ENCODE measurements at regions not wholly inside any gene's neighbourhood (a gene's known extent, or its start where the extent isn't known, plus 50 kb on each side); places are given as distances from the start of the nearest gene placed in this dataset.

- no peak overlapping the region for H3K4me3 Mint-ChIP-seq
- no peaks in the 10 kb centered on the region for H3K27me3 Mint-ChIP-seq (ENCODE audit: low read depth)
- no peaks in the 10 kb centered on the region for H3K36me3 Mint-ChIP-seq
- DNase-seq (ENCODE audit: low spot score in 2 of 2, unreplicated experiment in 2 of 2) = no peak
- no peak overlapping the region for H3K27ac Mint-ChIP-seq
- H3K4me1 Mint-ChIP-seq = peaks cover 13% of the 10 kb centered on the region
- TF ChIP-seq, protein P1, sequence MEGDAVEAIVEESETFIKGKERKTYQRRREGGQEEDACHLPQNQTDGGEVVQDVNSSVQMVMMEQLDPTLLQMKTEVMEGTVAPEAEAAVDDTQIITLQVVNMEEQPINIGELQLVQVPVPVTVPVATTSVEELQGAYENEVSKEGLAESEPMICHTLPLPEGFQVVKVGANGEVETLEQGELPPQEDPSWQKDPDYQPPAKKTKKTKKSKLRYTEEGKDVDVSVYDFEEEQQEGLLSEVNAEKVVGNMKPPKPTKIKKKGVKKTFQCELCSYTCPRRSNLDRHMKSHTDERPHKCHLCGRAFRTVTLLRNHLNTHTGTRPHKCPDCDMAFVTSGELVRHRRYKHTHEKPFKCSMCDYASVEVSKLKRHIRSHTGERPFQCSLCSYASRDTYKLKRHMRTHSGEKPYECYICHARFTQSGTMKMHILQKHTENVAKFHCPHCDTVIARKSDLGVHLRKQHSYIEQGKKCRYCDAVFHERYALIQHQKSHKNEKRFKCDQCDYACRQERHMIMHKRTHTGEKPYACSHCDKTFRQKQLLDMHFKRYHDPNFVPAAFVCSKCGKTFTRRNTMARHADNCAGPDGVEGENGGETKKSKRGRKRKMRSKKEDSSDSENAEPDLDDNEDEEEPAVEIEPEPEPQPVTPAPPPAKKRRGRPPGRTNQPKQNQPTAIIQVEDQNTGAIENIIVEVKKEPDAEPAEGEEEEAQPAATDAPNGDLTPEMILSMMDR (IDR thresholded peaks at IDR 0.05; ENCODE audit: unreplicated experiment) = no peak
- no peaks in the 10 kb centered on the region for H3K9me3 Mint-ChIP-seq
Measured at GRCh38 chr1:192862271-192862670, 53.4 kb downstream of the RGS2 start.

DNA sequence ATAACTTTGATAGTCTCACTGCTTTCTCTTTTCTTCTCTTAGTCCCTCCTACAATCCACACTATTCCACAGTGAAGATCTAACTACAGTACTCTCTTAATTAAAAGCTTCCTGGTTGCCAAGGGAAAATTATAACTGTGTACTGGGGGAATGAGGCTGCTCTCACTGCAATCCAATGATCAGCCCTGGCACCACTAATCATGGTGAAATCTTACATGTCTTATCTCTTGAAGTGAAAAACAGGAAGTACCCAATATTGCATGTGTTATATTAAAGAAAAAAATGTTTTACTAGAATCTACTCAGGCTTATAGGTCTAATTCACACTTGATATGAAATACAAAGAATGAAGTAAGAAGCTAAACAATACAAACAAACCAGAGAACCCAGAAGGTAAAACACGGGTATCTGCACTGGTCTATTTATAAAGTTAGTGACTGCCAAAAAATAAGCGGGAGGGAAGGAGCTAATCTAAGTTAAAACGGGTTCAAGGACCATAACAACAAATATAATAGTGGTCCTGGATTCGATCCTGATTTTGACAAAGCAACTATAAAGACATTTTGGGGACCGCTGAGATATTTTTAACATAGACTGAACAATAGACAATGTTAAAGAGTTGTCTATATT, 57.5 kb downstream of the RGS2 start:
- TF ChIP-seq, protein P1 (IDR thresholded peaks at IDR 0.05; ENCODE audit: unreplicated experiment) = no peak
- H3K27ac Mint-ChIP-seq = no peak overlapping the region
- no peaks in the 10 kb centered on the region for H3K9me3 Mint-ChIP-seq
- no peak for DNase-seq (ENCODE audit: low spot score in 2 of 2, unreplicated experiment in 2 of 2)
- H3K4me1 Mint-ChIP-seq = no peaks in the 10 kb centered on the region
- H3K27me3 Mint-ChIP-seq (ENCODE audit: low read depth) = no peaks in the 10 kb centered on the region
- no peak overlapping the region for H3K4me3 Mint-ChIP-seq
- H3K36me3 Mint-ChIP-seq = no peaks in the 10 kb centered on the region

- TF ChIP-seq, protein P1 (IDR thresholded peaks at IDR 0.05; ENCODE audit: unreplicated experiment) = no peak
- Mint-ChIP-seq H3K36me3 (no peaks in the 10 kb centered on the region), H3K27me3 (ENCODE audit: low read depth) (no peaks in the 10 kb centered on the region), H3K4me1 (peaks cover 6% of the 10 kb centered on the region), H3K9me3 (no peaks in the 10 kb centered on the region), H3K4me3 (no peak overlapping the region), H3K27ac (no peak overlapping the region)
- no peak for DNase-seq (ENCODE audit: low spot score in 2 of 2, unreplicated experiment in 2 of 2)
Measured at GRCh38 chr1:192867180-192867579, 58.3 kb downstream of the RGS2 start.

- Mint-ChIP-seq H3K4me1 (peaks cover 19% of the 10 kb centered on the region), H3K27ac (no peak overlapping the region), H3K27me3 (ENCODE audit: low read depth) (no peaks in the 10 kb centered on the region)
Measured at GRCh38 chr1:192869308-192869940, 60.6 kb downstream of the RGS2 start.

DNA sequence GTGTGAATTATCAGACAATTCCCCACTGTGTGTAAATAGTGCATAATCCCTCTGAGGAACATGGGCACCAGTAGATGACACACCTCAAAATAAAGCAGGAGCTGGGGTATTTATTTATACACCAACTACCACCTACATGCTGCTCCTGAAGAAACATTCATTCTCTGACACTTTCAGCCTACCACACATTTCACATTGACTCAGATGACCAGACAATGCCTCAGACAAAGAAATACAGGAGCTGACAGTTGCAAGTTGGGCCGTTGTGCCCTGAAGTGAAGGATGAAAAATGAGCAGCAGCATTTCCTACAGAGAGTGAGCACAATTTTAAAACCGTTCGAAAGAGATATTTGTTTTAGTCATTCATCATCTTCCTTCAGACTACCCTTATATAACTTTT, 63.2 kb downstream of the RGS2 start:
- H3K4me1 Mint-ChIP-seq = peaks cover 37% of the 10 kb centered on the region
- H3K4me3 Mint-ChIP-seq = no peak overlapping the region
- H3K27me3 Mint-ChIP-seq (ENCODE audit: low read depth) = no peaks in the 10 kb centered on the region
- no peak overlapping the region for H3K27ac Mint-ChIP-seq
- H3K9me3 Mint-ChIP-seq = no peaks in the 10 kb centered on the region
- DNase-seq (ENCODE audit: low spot score in 2 of 2, unreplicated experiment in 2 of 2) = no peak
- TF ChIP-seq, protein P1 (IDR thresholded peaks at IDR 0.05; ENCODE audit: unreplicated experiment) = no peak
- no peaks in the 10 kb centered on the region for H3K36me3 Mint-ChIP-seq

More at GRCh38 chr1:192869308-192869940, 60.6 kb downstream of the RGS2 start:
- no peak for DNase-seq (ENCODE audit: low spot score in 2 of 2, unreplicated experiment in 2 of 2)
- Mint-ChIP-seq H3K36me3 (no peaks in the 10 kb centered on the region), H3K9me3 (no peaks in the 10 kb centered on the region), H3K4me3 (no peak overlapping the region)
- TF ChIP-seq, protein P1 (IDR thresholded peaks at IDR 0.05; ENCODE audit: unreplicated experiment) = no peak

Measured in mesothelial cell of epicardium (in vitro differentiated cells).